OCI-LY7 (cell line): ENCODE measurements at regions not wholly inside any gene's neighbourhood (a gene's known extent, or its start where the extent isn't known, plus 50 kb on each side); places are given as distances from the start of the nearest gene placed in this dataset.

Source experiments
- CTCF ChIP-seq: fragments of 200-600 bp; sonication (generic); conservative IDR thresholded peaks from 2 replicates; pipeline ENCODE4 v1.5.1; 2014; ENCODE audit warnings: mild to moderate bottlenecking, antibody characterized with exemption, low read length, moderate library complexity, mixed read lengths
- EZH2phosphoT487 ChIP-seq: fragments of 200-600 bp; sonication (generic); IDR thresholded peaks from 2 replicates; pipeline ENCODE4 v1.6.1; 2018; ENCODE audit warnings: low read depth, borderline replicate concordance, mild to moderate bottlenecking, mixed run types, antibody characterized with exemption, low read length, moderate library complexity, mixed read lengths

GRCh38 chr2:129741165-129741564 is 238.3 kb upstream of the RAB6C start:
- no peak for TF ChIP-seq CTCF
- no peak for TF ChIP-seq EZH2phosphoT487
